GM12878 (cell line): ENCODE measurements at regions not wholly inside any gene's neighbourhood (a gene's known extent, or its start where the extent isn't known, plus 50 kb on each side); places are given as distances from the start of the nearest gene placed in this dataset.

Experiments used
- ATAC-seq: fragments of 200-7000 bp; cut with Tn5 transposase; 3 replicates; pipeline ENCODE4 v1.9.1; 2020; ENCODE audit warnings: mild to moderate bottlenecking, moderate library complexity
- BruUV-seq: library from RNA; stranded (reverse); fragments of 400-500 nt; replicated peaks from 2 replicates; lab custom pipeline; 2021; lab: Mats Ljungman, UMichigan
- CTCF ChIA-PET: fragments of 300-600 bp; sonication (Branson Sonifier 250); formaldehyde crosslinking; extraction: SDS; loops from one replicate; lab custom pipeline; 2021; ENCODE audit warnings: inconsistent platforms; lab: Yijun Ruan, JAX
- POLR2A ChIA-PET: fragments of 350-600 bp; formaldehyde crosslinking; extraction: SDS; loops from one replicate; lab custom pipeline; 2021; ENCODE audit warnings: inconsistent platforms; lab: Charles Lee
- RAD21 ChIA-PET: fragments of 300-600 bp; sonication (Branson Sonifier 250); formaldehyde crosslinking; loops from one replicate; lab custom pipeline; 2023; ENCODE audit warnings: antibody characterized with exemption; ENCODE audit not compliant: unreplicated experiment; lab: Charles Lee
- SMC1A ChIA-PET: fragments of 300-600 bp; sonication (Branson Sonifier 250); formaldehyde crosslinking; loops from one replicate; lab custom pipeline; 2023; ENCODE audit not compliant: unreplicated experiment, uncharacterized antibody; lab: Charles Lee
- DNase-seq: peaks from one replicate; pipeline ENCODE4 v3.0.0-alpha.2; 2011; ENCODE audit warnings: low read depth, low spot score
- FAIRE-seq: peaks from 3 replicates; lab custom pipeline; 2011; peaks lifted over from hg19 to GRCh38; lab: Jason Lieb, UNC
- H2AFZ ChIP-seq: 2 replicates; pipeline ENCODE4 v1.6.0; 2011; ENCODE audit warnings: low read depth, low read length, control low read depth; ENCODE audit not compliant: control insufficient read depth
- H3K27ac ChIP-seq: 2 replicates; pipeline ENCODE4 v1.5.1; 2011; ENCODE audit warnings: control low read depth; ENCODE audit not compliant: control insufficient read depth, insufficient read depth
- H3K27me3 ChIP-seq, 2 experiments: replicated peaks in 1 of 2; 2 replicates each; pipeline versions ENCODE4 v1.6.0 to v1.6.1; 2011; ENCODE audit warnings: low read length in 1 of 2; ENCODE audit not compliant: control insufficient read depth in 2 of 2, insufficient read depth in 2 of 2
- H3K36me3 ChIP-seq, 2 experiments: 2 replicates each; pipeline ENCODE4 v1.5.1; 2011; ENCODE audit warnings: low read length in 1 of 2; ENCODE audit not compliant: control insufficient read depth in 2 of 2, insufficient read depth in 2 of 2
- H3K4me1 ChIP-seq: 2 replicates; pipeline ENCODE4 v1.6.1; 2011; ENCODE audit warnings: mild to moderate bottlenecking, low read length, moderate library complexity, mixed read lengths; ENCODE audit not compliant: control insufficient read depth, insufficient read depth
- H3K4me2 ChIP-seq: 2 replicates; pipeline ENCODE4 v1.6.0; 2011; ENCODE audit warnings: control low read depth; ENCODE audit not compliant: control insufficient read depth, insufficient read depth
- H3K4me3 ChIP-seq: fragments of 200-600 bp; sonication (generic); 2 replicates; pipeline ENCODE4 v1.5.1; 2016
- H3K79me2 ChIP-seq: 2 replicates; pipeline ENCODE4 v1.6.0; 2011; ENCODE audit warnings: low read length; ENCODE audit not compliant: control insufficient read depth, insufficient read depth
- H3K9ac ChIP-seq: 2 replicates; pipeline ENCODE4 v1.8.0; 2011; ENCODE audit warnings: low read length, control low read depth, mixed read lengths; ENCODE audit not compliant: control insufficient read depth, insufficient read depth
- H3K9me3 ChIP-seq: replicated peaks from 3 replicates; pipeline ENCODE4 v1.5.1; 2011; ENCODE audit warnings: mild to moderate bottlenecking, low read length; ENCODE audit not compliant: control insufficient read depth, insufficient read depth
- H4K20me1 ChIP-seq: 2 replicates; pipeline ENCODE4 v1.6.0; 2011; ENCODE audit not compliant: control insufficient read depth, insufficient read depth
- CBFB ChIP-seq: IDR thresholded peaks from 2 replicates; pipeline ENCODE4 v1.6.1; 2016; ENCODE audit warnings: antibody characterized with exemption, low read depth
- PAX5 ChIP-seq: IDR thresholded peaks from 2 replicates; pipeline ENCODE4 v1.6.1; 2011; ENCODE audit warnings: low read depth, low read length, borderline replicate concordance
- POLR2AphosphoS5 ChIP-seq: IDR thresholded peaks from 2 replicates; pipeline ENCODE4 v1.6.1; 2011; ENCODE audit warnings: mild to moderate bottlenecking, low read length, inconsistent platforms
- RBBP5 ChIP-seq: fragments of 200-600 bp; sonication (generic); conservative IDR thresholded peaks from 2 replicates; pipeline ENCODE4 v1.6.1; 2016
- SMAD1 ChIP-seq: fragments of 450-650 bp; IDR thresholded peaks from 2 replicates; pipeline ENCODE4 v1.6.1; 2018; ENCODE audit warnings: mild to moderate bottlenecking, low read depth; ENCODE audit not compliant: partially characterized antibody
- SMAD5 ChIP-seq: IDR thresholded peaks from 2 replicates; pipeline ENCODE4 v1.6.1; 2016; ENCODE audit warnings: antibody characterized with exemption, low read depth
- SP1 ChIP-seq: IDR thresholded peaks from one replicate; pipeline ENCODE4 v1.6.1; 2011; ENCODE audit warnings: low read depth, low read length
- TCF3 ChIP-seq: IDR thresholded peaks from 2 replicates; pipeline ENCODE4 v1.6.1; 2012; ENCODE audit warnings: low read depth, mild to moderate bottlenecking, low read length, borderline replicate concordance; ENCODE audit not compliant: insufficient read depth
- YBX1 ChIP-seq: fragments of 450-650 bp; IDR thresholded peaks from 2 replicates; pipeline ENCODE4 v1.6.1; 2016; ENCODE audit warnings: antibody characterized with exemption
- YY1 ChIP-seq: IDR thresholded peaks from 2 replicates; pipeline ENCODE4 v1.6.1; 2011; ENCODE audit warnings: low read depth, mild to moderate bottlenecking, low read length
- WGBS: methylation state at CpG from one replicate; pipeline ENCODE4 v1.1.6; 2016; ENCODE audit warnings: low lambda C conversion rate; ENCODE audit not compliant: insufficient replicate concordance, insufficient coverage; ENCODE audit errors: missing lambda C conversion rate; 5-methylcytosine and 5-hydroxymethylcytosine counted together
- in situ Hi-C: fragments of 300-500 bp; cut with MboI; formaldehyde crosslinking; loops from 9 replicates; pipeline ENCODE4 v1.14.3; 2018; ENCODE audit warnings: mixed read lengths
- intact Hi-C: fragments of 100-400 bp; cut with micrococcal nuclease; formaldehyde crosslinking; loops from one replicate; pipeline ENCODE4 v1.14.2; 2022; ENCODE audit not compliant: unreplicated experiment
- TF ChIP-seq, protein P1 (sequence below): IDR thresholded peaks from 2 replicates; pipeline ENCODE4 v1.6.1; 2011; ENCODE audit warnings: low read depth, low read length, improper control_type of control experiment, borderline replicate concordance
- TF ChIP-seq, protein P2 (sequence below): fragments of 450-650 bp; IDR thresholded peaks from 2 replicates; pipeline ENCODE4 v1.6.1; 2016; ENCODE audit warnings: mild to moderate bottlenecking
- TF ChIP-seq, protein P3 (sequence below), 3 experiments: IDR thresholded peaks in 2 of 3; conservative IDR thresholded peaks in 1 of 3; 2 replicates each; pipeline ENCODE4 v1.5.1; 2011; ENCODE audit warnings: low read depth in 3 of 3, low read length in 3 of 3, mild to moderate bottlenecking in 3 of 3, control low read depth in 2 of 3, moderate library complexity in 2 of 3, inconsistent platforms in 1 of 3, mixed read lengths in 1 of 3; ENCODE audit not compliant: control insufficient read depth in 2 of 3, insufficient read depth in 1 of 3; ENCODE audit errors: extremely low read depth in 1 of 3

DNA sequence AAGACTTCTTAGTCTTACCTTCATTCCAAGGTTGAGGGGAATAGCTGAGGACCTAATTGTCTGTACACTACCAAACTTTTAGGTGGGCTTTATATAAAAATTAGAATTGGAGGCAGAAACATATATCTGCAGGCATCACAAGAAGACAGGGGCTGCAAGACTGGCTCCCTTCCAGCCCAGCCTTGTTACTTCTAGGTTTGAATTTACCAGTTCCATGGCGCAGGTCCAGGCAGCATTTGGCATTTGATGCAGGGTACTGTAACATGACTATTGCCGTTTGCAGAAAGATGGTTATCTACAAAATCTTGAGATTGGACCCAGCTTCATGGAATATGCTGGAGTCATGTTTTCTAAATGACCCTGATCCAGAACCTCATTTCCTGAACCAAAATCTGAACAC, 105.4 kb upstream of the RHOBTB1 start:
- no peak for DNase-seq
- H3K27me3 ChIP-seq, result no peaks in the 10 kb centered on the region; a peak in 1 of 4 replicates
- no peak overlapping the region for H3K9ac ChIP-seq
- H4K20me1 ChIP-seq, result no peaks in the 10 kb centered on the region
- no peak overlapping the region for H3K4me2 ChIP-seq
- ChIA-PET SMC1A (no interaction called here), RAD21 (no interaction called here), POLR2A (no interaction called here)
- no peaks in the 10 kb centered on the region for H3K79me2 ChIP-seq
- H3K9me3 ChIP-seq, result no peaks in the 10 kb centered on the region
- no peak for FAIRE-seq
- ATAC-seq, result no peak
- no TSS peak for BruUV-seq
- 40% methylated on average over 2 of the region's 2 CpGs for WGBS
- H2AFZ ChIP-seq, result no peak overlapping the region
- TF ChIP-seq PAX5 (no peak), TCF3 (no peak)
- TF ChIP-seq, all 136 proteins: peak for 0
- in situ Hi-C loops, result no loop called here
- Histone ChIP-seq H3K36me3 (no peaks in the 10 kb centered on the region), H3K4me3 (no peak overlapping the region), H3K4me1 (no peaks in the 10 kb centered on the region), H3K27ac (no peak overlapping the region)
- CTCF ChIA-PET, result no interaction called here
- intact Hi-C loops, result no loop called here

DNA sequence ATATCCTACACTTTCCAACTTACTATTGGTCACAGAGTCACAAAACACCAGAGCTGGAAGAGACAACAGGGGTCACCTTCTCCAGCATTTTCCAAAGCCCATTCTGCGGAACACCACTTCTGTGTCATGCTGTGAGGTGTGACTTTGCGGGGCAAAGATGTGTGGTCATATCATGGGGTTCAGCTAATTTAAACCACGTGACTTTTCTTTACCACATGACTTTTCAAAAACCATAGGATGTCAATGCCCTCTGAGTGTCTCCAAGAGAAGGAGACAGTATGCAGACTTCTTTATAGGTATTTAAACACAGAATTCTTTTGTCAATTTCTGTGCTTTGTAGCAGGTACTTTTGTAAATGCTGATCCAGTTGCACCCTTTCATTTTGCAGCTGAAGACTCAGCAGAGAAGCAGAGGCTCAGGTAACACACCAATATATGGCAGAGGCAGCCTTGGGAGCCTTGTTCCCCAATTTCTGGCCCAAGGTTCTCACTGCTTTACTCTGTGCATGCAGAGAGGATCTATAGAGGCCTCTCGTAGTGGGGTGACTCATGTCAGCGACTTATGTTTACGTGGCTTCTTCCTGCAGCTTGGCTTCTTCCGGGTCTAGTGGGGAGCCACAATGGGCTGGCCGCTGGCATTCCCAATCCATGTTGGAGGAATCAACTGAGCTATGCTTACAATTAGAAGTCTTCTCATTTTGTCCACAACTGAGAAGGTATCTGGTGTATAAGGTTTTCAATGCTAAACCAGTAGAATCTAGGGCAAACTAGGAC, 104.0 kb upstream of the RHOBTB1 start:
- Histone ChIP-seq H3K36me3 (no peaks in the 10 kb centered on the region), H3K9me3 (no peaks in the 10 kb centered on the region), H2AFZ (no peak overlapping the region), H3K27ac (no peak overlapping the region), H3K4me3 (no peak overlapping the region), H3K4me2 (no peak overlapping the region), H3K4me1 (no peaks in the 10 kb centered on the region), H3K27me3 (no peaks in the 10 kb centered on the region; a peak in 1 of 4 replicates), H4K20me1 (no peaks in the 10 kb centered on the region), H3K9ac (no peak overlapping the region), H3K79me2 (no peaks in the 10 kb centered on the region)
- SMC1A ChIA-PET, result no interaction called here
- no peak for FAIRE-seq
- TF ChIP-seq RBBP5 (no peak), POLR2AphosphoS5 (no peak), SMAD1 (no peak), YY1 (no peak), CBFB (no peak), YBX1 (no peak), SP1 (no peak), SMAD5 (no peak)
- TF ChIP-seq, protein P1, sequence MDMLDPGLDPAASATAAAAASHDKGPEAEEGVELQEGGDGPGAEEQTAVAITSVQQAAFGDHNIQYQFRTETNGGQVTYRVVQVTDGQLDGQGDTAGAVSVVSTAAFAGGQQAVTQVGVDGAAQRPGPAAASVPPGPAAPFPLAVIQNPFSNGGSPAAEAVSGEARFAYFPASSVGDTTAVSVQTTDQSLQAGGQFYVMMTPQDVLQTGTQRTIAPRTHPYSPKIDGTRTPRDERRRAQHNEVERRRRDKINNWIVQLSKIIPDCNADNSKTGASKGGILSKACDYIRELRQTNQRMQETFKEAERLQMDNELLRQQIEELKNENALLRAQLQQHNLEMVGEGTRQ, result no peak
- TF ChIP-seq, protein P2, sequence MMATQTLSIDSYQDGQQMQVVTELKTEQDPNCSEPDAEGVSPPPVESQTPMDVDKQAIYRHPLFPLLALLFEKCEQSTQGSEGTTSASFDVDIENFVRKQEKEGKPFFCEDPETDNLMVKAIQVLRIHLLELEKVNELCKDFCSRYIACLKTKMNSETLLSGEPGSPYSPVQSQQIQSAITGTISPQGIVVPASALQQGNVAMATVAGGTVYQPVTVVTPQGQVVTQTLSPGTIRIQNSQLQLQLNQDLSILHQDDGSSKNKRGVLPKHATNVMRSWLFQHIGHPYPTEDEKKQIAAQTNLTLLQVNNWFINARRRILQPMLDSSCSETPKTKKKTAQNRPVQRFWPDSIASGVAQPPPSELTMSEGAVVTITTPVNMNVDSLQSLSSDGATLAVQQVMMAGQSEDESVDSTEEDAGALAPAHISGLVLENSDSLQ, result no peak
- TF ChIP-seq, protein P3, sequence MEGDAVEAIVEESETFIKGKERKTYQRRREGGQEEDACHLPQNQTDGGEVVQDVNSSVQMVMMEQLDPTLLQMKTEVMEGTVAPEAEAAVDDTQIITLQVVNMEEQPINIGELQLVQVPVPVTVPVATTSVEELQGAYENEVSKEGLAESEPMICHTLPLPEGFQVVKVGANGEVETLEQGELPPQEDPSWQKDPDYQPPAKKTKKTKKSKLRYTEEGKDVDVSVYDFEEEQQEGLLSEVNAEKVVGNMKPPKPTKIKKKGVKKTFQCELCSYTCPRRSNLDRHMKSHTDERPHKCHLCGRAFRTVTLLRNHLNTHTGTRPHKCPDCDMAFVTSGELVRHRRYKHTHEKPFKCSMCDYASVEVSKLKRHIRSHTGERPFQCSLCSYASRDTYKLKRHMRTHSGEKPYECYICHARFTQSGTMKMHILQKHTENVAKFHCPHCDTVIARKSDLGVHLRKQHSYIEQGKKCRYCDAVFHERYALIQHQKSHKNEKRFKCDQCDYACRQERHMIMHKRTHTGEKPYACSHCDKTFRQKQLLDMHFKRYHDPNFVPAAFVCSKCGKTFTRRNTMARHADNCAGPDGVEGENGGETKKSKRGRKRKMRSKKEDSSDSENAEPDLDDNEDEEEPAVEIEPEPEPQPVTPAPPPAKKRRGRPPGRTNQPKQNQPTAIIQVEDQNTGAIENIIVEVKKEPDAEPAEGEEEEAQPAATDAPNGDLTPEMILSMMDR (IDR thresholded peaks at IDR 0.05 in 2 of 3, conservative IDR thresholded peaks at IDR 0.05 in 1 of 3; ENCODE audit: control insufficient read depth in 2 of 3, extremely low read depth in 1 of 3, insufficient read depth in 1 of 3, low read depth in 3 of 3, low read length in 3 of 3), result no peak
- in situ Hi-C loops (no loop called here), intact Hi-C loops (no loop called here)
- ATAC-seq, result no peak
- no peak for DNase-seq
- WGBS, result 37% methylated on average over 8 of the region's 8 CpGs
- no TSS peak for BruUV-seq
- POLR2A ChIA-PET, result interaction anchor here (0.6 kb wide), 1 partner anchor 92 kb away, joined by 3 read pairs; no protein-coding TSS in a partner anchor
- CTCF ChIA-PET, result no interaction called here
- RAD21 ChIA-PET, result no interaction called here
